ENCODE measurements at regions not wholly inside any gene's neighbourhood (a gene's known extent, or its start where the extent isn't known, plus 50 kb on each side); places are given as distances from the start of the nearest gene placed in this dataset.

- TF ChIP-seq, protein P1, sequence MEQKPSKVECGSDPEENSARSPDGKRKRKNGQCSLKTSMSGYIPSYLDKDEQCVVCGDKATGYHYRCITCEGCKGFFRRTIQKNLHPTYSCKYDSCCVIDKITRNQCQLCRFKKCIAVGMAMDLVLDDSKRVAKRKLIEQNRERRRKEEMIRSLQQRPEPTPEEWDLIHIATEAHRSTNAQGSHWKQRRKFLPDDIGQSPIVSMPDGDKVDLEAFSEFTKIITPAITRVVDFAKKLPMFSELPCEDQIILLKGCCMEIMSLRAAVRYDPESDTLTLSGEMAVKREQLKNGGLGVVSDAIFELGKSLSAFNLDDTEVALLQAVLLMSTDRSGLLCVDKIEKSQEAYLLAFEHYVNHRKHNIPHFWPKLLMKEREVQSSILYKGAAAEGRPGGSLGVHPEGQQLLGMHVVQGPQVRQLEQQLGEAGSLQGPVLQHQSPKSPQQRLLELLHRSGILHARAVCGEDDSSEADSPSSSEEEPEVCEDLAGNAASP (IDR thresholded peaks at IDR 0.05): no peak
- TF ChIP-seq, protein P2, sequence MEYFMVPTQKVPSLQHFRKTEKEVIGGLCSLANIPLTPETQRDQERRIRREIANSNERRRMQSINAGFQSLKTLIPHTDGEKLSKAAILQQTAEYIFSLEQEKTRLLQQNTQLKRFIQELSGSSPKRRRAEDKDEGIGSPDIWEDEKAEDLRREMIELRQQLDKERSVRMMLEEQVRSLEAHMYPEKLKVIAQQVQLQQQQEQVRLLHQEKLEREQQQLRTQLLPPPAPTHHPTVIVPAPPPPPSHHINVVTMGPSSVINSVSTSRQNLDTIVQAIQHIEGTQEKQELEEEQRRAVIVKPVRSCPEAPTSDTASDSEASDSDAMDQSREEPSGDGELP (CRISPR knock-in tag; IDR thresholded peaks at IDR 0.05; ENCODE audit: borderline replicate concordance): no peak
- TF ChIP-seq XRCC3 (IDR thresholded peaks at IDR 0.05) (no peak), GTF2A2 (tag; IDR thresholded peaks at IDR 0.05) (no peak)
These were observed 179.1 kb upstream of the RGMA start (continued) for GRCh38 chr15:93268066-93268465.

DNA sequence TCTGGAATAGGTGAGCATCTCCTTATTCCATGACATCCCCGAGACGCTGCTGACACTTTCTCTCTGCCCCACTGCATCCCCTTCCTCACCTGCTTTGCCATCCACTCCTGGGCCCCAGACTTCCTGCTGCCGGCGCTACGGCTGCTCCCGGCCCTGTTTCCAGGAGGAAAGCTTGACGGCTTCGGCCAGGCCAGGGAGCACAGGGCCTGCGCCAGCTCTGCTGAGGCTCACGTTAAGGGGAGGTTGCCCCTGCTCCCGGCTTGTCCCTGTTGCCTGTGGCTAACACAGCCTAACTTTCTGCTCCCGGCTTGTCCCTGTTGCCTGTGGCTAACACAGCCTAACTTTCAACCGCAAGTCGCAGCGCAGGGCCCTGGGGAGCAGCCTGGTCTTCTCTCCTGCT lies 177.3 kb upstream of the RGMA start:
- no peak overlapping the region for H2AFZ ChIP-seq (ENCODE audit: low read depth, low read length)
- CTCF ChIA-PET (ENCODE audit: low intra/inter-chr PET ratio): no interaction called here
- H3K9me3 ChIP-seq (replicated peaks; ENCODE audit: control insufficient read depth, insufficient read depth, low read depth, low read length): no peaks in the 10 kb centered on the region
- H3K4me3 ChIP-seq: no peak overlapping the region
- H3K4me1 ChIP-seq (replicated peaks in 1 of 2; ENCODE audit: control insufficient read depth in 2 of 2, insufficient read depth in 2 of 2, low read length in 2 of 2): 0 out of 5 replicates have a peak, but pooled peaks cover 0 to 3% of the 10 kb centered on the region in 2 experiments
- WGBS (ENCODE audit: insufficient coverage, low coverage, missing lambda C conversion rate): 3% methylated on average over 14 of the region's 15 CpGs
- in situ Hi-C loops (cut with MboI) (no loop called here), intact Hi-C loops (cut with micrococcal nuclease) (no loop called here)
- H3K36me3 ChIP-seq (ENCODE audit: control insufficient read depth, insufficient read depth, low read length): no peaks in the 10 kb centered on the region
- H3K27ac ChIP-seq (ENCODE audit: extremely low read depth, low read depth, low read length): no peak overlapping the region
- FAIRE-seq: no peak
- H4K20me1 ChIP-seq (replicated peaks; ENCODE audit: control insufficient read depth, insufficient read depth, low read length): no peaks in the 10 kb centered on the region
- H3K79me2 ChIP-seq (ENCODE audit: control insufficient read depth, insufficient read depth, low read length): no peaks in the 10 kb centered on the region
- BruUV-seq (replicated peaks): no TSS peak
- H3K9me1 ChIP-seq (ENCODE audit: control insufficient read depth, insufficient read depth, low read length): no peaks in the 10 kb centered on the region
- DNase-seq (ENCODE audit: extremely low read depth in 1 of 4, low spot score in 3 of 4): no peak
- no peak for ATAC-seq
- no peak overlapping the region for H3K9ac ChIP-seq (ENCODE audit: insufficient read depth in 1 of 2, low read depth in 2 of 2, low read length in 2 of 2)
- POLR2A ChIA-PET: no interaction called here
- H3K27me3 ChIP-seq (ENCODE audit: control insufficient read depth in 2 of 2, insufficient read depth in 2 of 2, low read length in 2 of 2): peaks cover 0 to 18% of the 10 kb centered on the region in 2 experiments; a peak in 3 of 5 replicates
- no peak overlapping the region for H3K4me2 ChIP-seq (ENCODE audit: insufficient read depth, low read length)
- no peak for TF ChIP-seq HLTF (IDR thresholded peaks at IDR 0.05)
- no peak for TF ChIP-seq ZNF551 (CRISPR knock-in tag; IDR thresholded peaks at IDR 0.05)
- no peak for TF ChIP-seq COPS2 (conservative IDR thresholded peaks at IDR 0.05)
- TF ChIP-seq ZNF133 (CRISPR knock-in tag; IDR thresholded peaks at IDR 0.05): no peak
- no peak for TF ChIP-seq POLR2AphosphoS2 (IDR thresholded peaks at IDR 0.05; ENCODE audit: low read length)
- no peak for TF ChIP-seq ZFP91 (CRISPR knock-in tag; IDR thresholded peaks at IDR 0.05)
- TF ChIP-seq CXXC5 (CRISPR knock-in tag; IDR thresholded peaks at IDR 0.05): no peak
- no peak for TF ChIP-seq NFRKB (IDR thresholded peaks at IDR 0.05; ENCODE audit: low read depth)
- TF ChIP-seq ZKSCAN8 (CRISPR knock-in tag; IDR thresholded peaks at IDR 0.05): no peak
- no peak for TF ChIP-seq GTF2A2 (tag; IDR thresholded peaks at IDR 0.05)
- no peak for TF ChIP-seq KAT7 (CRISPR knock-in tag; IDR thresholded peaks at IDR 0.05; ENCODE audit: borderline replicate concordance)
- TF ChIP-seq CBFB (CRISPR knock-in tag; IDR thresholded peaks at IDR 0.05): no peak
- no peak for TF ChIP-seq RAD21 (CRISPR knock-in tag; conservative IDR thresholded peaks at IDR 0.05 in 1 of 2, IDR thresholded peaks at IDR 0.05 in 1 of 2)
- TF ChIP-seq SMARCA4 (IDR thresholded peaks at IDR 0.05): no peak
- no peak for TF ChIP-seq PRPF4 (IDR thresholded peaks at IDR 0.05; ENCODE audit: insufficient read depth, low read depth, low read length, poor library complexity, severe bottlenecking)
- TF ChIP-seq THRAP3 (IDR thresholded peaks at IDR 0.05; ENCODE audit: borderline replicate concordance): no peak
- TF ChIP-seq BHLHE40 (IDR thresholded peaks at IDR 0.05; ENCODE audit: low read length): no peak

All from K562 (cell line).